Pancreas (tissue), 10 donors: ENCODE measurements at regions not wholly inside any gene's neighbourhood (a gene's known extent, or its start where the extent isn't known, plus 50 kb on each side); places are given as distances from the start of the nearest gene placed in this dataset.

Experiments
- ATAC-seq, 4 donors: fragments of 200-7000 bp; cut with Tn5 transposase; one replicate each; pipeline versions ENCODE4 v1.8.0 to v1.9.1; 2020; ENCODE audit warnings: mild to moderate bottlenecking in 4 of 4, moderate library complexity in 4 of 4
- DNase-seq, 6 donors: peaks; one replicate each; pipeline ENCODE4 v3.0.0-alpha.2; 2020
- FAIRE-seq: peaks from 2 replicates; lab custom pipeline; 2012; peaks lifted over from hg19 to GRCh38; lab: Jason Lieb, UNC
- H3K27ac ChIP-seq, 4 donors: fragments of 200-600 bp; sonication (generic); 1 replicate in 3 of 4; 2 replicates in 1 of 4; pipeline versions ENCODE4 v1.5.0 to v1.8.0; 2020
- H3K27me3 ChIP-seq, 4 donors: fragments of 200-600 bp; one replicate each; pipeline ENCODE4 v1.8.0; 2021
- H3K36me3 ChIP-seq, 3 donors: fragments of 200-600 bp; sonication (generic) in 1 of 3; one replicate each; pipeline versions ENCODE4 v1.5.0 to v1.8.0; 2020 to 2021
- H3K4me1 ChIP-seq, 3 donors: fragments of 200-600 bp; one replicate each; pipeline ENCODE4 v1.8.0; 2021
- H3K4me3 ChIP-seq, 4 donors: fragments of 200-600 bp; sonication (generic) in 2 of 4; one replicate each; pipeline versions ENCODE4 v1.5.0 to v1.8.0; 2020 to 2021
- H3K9me3 ChIP-seq, 4 donors: fragments of 200-600 bp; one replicate each; pipeline ENCODE4 v1.8.0; 2021
- WGBS, 2 donors: extraction: QIAGEN DNeasy Blood & Tissue Kit; methylation state at CpG; one replicate each; pipeline ENCODE4 v1.1.7; 2013; 5-methylcytosine and 5-hydroxymethylcytosine counted together
- intact Hi-C, 3 donors: fragments of 100-400 bp; cut with DNase I; formaldehyde crosslinking; loops; one replicate each; pipeline versions ENCODE4 v1.11.1 to v1.14.2; 2022
- TF ChIP-seq, protein P1 (sequence below), 4 donors: fragments of 200-600 bp; sonication (generic) in 3 of 4; IDR thresholded peaks; one replicate each; pipeline versions ENCODE4 v1.5.0 to v1.8.0; 2021; ENCODE audit warnings: antibody characterized with exemption in 4 of 4
- donor health status: healthy with polysubstance abuse.
- donor health status: DM: no; HTN: no; CAD: no; lungs with moderate emphysema.
- donor health status: DM: no; HTN: no; CAD: no.
- donor health status: control.
- donor health status: control.
- donor health status: Bipolar disorder and iron deficiency.
- donor health status: DM: yes; HTN: yes; CAD: no.
- donor health status: DM: no; HTN: no; CAD: no.
- donor health status: DM: no; HTN: no; CAD: no.
- donor health status: DM: yes; HTN: yes; CAD: no.

DNA sequence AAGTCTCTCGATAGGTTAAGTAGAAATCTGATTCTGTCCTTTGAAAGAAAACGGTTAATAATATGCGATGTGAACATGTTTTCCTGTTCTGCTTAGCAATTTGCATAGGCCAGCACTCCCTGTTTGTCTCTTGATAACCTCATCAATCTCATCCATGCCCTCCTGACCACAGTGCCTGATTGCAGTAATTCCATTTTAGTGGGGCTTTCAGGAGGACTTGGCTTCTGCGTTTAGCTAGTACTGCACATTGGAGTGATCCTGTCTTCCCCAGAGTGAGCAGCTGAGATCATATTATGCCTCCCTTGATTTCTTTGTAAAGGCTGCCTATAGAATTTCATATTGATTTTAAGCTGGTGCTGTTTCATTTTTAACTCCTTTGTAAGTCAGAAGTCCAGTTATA is 335.9 kb upstream of the ISL1 start:
- ATAC-seq (no peak), DNase-seq (no peak), FAIRE-seq (no peak)
- intact Hi-C loops: no loop called here
- 13 to 22% methylated on average over 4 of the region's 4 CpGs for WGBS, 2 donors
- peaks cover 0 to 3% (median 0%) of the 10 kb centered on the region in 4 donors for H3K27me3 ChIP-seq
- no peak overlapping the region for H3K27ac ChIP-seq
- TF ChIP-seq, protein P1, sequence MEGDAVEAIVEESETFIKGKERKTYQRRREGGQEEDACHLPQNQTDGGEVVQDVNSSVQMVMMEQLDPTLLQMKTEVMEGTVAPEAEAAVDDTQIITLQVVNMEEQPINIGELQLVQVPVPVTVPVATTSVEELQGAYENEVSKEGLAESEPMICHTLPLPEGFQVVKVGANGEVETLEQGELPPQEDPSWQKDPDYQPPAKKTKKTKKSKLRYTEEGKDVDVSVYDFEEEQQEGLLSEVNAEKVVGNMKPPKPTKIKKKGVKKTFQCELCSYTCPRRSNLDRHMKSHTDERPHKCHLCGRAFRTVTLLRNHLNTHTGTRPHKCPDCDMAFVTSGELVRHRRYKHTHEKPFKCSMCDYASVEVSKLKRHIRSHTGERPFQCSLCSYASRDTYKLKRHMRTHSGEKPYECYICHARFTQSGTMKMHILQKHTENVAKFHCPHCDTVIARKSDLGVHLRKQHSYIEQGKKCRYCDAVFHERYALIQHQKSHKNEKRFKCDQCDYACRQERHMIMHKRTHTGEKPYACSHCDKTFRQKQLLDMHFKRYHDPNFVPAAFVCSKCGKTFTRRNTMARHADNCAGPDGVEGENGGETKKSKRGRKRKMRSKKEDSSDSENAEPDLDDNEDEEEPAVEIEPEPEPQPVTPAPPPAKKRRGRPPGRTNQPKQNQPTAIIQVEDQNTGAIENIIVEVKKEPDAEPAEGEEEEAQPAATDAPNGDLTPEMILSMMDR (IDR thresholded peaks at IDR 0.05): no peak
- no peaks in the 10 kb centered on the region for H3K36me3 ChIP-seq
- H3K4me3 ChIP-seq: no peak overlapping the region
- H3K9me3 ChIP-seq: no peaks in the 10 kb centered on the region
- no peaks in the 10 kb centered on the region for H3K4me1 ChIP-seq

DNA sequence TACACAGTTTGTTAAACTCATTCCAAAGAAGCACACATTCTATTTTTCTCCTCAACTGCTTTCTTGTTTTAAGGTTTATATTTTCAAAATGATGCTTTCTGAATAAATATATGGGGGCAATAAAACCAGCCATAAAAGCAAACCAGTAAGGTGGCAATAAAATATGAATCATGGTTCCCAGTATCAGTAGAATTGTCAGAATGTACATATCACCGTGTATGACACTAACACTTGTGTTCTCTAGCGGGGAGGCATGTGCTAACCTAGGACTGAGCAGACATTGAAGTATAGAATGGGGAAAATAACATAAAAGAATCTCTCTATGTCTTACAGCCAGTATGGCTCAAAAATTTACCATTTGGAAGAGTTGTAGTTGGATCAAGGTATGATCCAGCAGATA is 329.9 kb upstream of the ISL1 start:
- FAIRE-seq (no peak), ATAC-seq (no peak), DNase-seq (no peak)
- WGBS, 2 donors: 51 to 70% methylated on average over 2 of the region's 2 CpGs
- Histone ChIP-seq H3K9me3 (no peaks in the 10 kb centered on the region), H3K4me3 (no peak overlapping the region), H3K4me1 (no peaks in the 10 kb centered on the region), H3K27me3 (no peaks in the 10 kb centered on the region), H3K27ac (no peak overlapping the region), H3K36me3 (no peaks in the 10 kb centered on the region)
- TF ChIP-seq, protein P1 (IDR thresholded peaks at IDR 0.05): no peak
- intact Hi-C loops: no loop called here

DNA sequence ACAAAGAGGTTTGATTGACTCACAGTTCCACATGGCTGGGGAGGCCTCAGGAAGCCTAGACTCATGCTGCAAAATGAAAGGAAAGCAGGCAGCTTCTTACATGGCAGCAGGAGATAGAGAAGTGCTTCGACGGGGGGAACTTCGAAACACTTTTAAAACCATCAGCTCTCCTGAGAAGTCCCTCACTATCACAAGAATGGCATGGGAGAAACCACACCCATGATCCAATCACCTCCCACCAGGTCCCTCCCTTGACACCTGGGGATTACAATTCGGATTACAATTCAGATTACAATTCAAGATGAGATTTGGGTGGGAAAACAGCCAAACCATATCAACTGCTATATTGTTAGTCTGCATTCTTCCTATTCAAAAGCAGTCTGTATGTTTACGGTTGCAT is 322.3 kb upstream of the ISL1 start:
- ATAC-seq: no peak
- WGBS, 2 donors: 52 to 61% methylated on average over 5 of the region's 5 CpGs
- Histone ChIP-seq H3K27me3 (no peaks in the 10 kb centered on the region), H3K27ac (no peak overlapping the region), H3K36me3 (no peaks in the 10 kb centered on the region), H3K9me3 (no peaks in the 10 kb centered on the region), H3K4me3 (no peak overlapping the region), H3K4me1 (no peaks in the 10 kb centered on the region)
- DNase-seq: no peak
- no peak for FAIRE-seq
- TF ChIP-seq, protein P1 (IDR thresholded peaks at IDR 0.05): no peak
- intact Hi-C loops: no loop called here

DNA sequence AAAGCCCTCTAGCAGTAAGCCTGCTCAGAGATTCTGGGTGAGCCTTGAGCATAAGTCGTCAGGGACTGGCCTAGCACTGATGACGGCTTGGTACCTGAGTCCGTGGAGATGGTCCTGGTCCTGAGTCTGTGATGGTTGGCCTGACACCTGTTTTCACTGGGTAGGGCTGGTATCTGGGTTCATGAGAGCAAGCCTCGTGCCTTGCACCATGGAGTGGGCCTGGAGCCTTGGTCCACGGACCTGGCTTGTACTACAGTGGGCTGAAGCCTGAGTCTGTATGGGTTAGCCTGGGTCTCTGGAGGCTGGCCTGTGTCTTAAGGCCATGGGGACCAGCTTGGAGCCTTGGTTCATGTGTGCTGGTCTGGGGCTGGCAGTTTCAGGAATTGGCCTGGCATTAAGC is 310.3 kb upstream of the ISL1 start:
- FAIRE-seq (no peak), ATAC-seq (no peak)
- intact Hi-C loops: no loop called here

DNA sequence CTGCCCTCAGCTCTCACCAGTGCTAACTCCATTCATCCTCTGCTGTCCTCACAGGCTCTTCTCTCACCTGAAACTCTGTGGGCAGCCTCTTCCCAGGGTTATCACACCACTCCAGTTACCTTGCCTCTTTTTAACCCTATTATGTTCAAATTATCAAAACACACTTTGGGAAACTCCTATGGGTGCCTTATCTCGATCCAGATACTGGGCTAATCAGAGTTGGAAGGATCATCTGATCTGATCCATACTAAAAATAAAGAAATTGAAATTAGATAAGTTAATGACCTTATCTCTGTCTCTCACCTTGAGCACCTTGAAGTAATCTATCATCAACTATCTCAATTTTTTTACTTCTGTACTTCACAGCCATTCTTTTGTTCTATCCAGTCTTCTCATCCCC is 300.5 kb upstream of the ISL1 start:
- FAIRE-seq: no peak

More for the DNA sequence above, 310.3 kb upstream of the ISL1 start:
- TF ChIP-seq, protein P1 (IDR thresholded peaks at IDR 0.05): no peak
- 67 to 82% methylated on average over 5 of the region's 5 CpGs for WGBS, 2 donors
- Histone ChIP-seq H3K4me1 (no peaks in the 10 kb centered on the region), H3K27me3 (no peaks in the 10 kb centered on the region), H3K36me3 (no peaks in the 10 kb centered on the region), H3K4me3 (no peak overlapping the region), H3K27ac (no peak overlapping the region), H3K9me3 (no peaks in the 10 kb centered on the region)
- DNase-seq: peak in 1 of 6 donors; percentile 25

More for the DNA sequence above, 300.5 kb upstream of the ISL1 start:
- intact Hi-C loops: no loop called here
- Histone ChIP-seq H3K27ac (no peak overlapping the region), H3K27me3 (no peaks in the 10 kb centered on the region), H3K36me3 (no peaks in the 10 kb centered on the region), H3K4me3 (no peak overlapping the region), H3K9me3 (no peaks in the 10 kb centered on the region), H3K4me1 (no peaks in the 10 kb centered on the region)
- DNase-seq (no peak), ATAC-seq (no peak)
- WGBS, 2 donors: 9 to 13% methylated on average over 1 of the region's 1 CpG
- TF ChIP-seq, protein P1 (IDR thresholded peaks at IDR 0.05): no peak
